Gastroesophageal sphincter (tissue), 3 donors: ENCODE measurements at regions not wholly inside any gene's neighbourhood (a gene's known extent, or its start where the extent isn't known, plus 50 kb on each side); places are given as distances from the start of the nearest gene placed in this dataset.

Experiments used
- EP300 ChIP-seq: sonication (generic); formaldehyde crosslinking; IDR thresholded peaks from one replicate; pipeline ENCODE4 v1.6.1; 2017; ENCODE audit warnings: antibody characterized with exemption, mild to moderate bottlenecking
- POLR2AphosphoS5 ChIP-seq: sonication (generic); formaldehyde crosslinking; IDR thresholded peaks from one replicate; pipeline ENCODE4 v1.6.1; 2017; ENCODE audit warnings: antibody characterized with exemption
- TF ChIP-seq, protein P1 (sequence below), 4 experiments: fragments of 200-600 bp in 2 of 4; fragments of 450-650 bp in 2 of 4; sonication (generic) in 1 of 4; IDR thresholded peaks; one replicate each; pipeline ENCODE4 v1.5.1; 2017 to 2019; ENCODE audit warnings: antibody characterized with exemption in 4 of 4, mild to moderate bottlenecking in 2 of 4, moderate library complexity in 2 of 4

DNA sequence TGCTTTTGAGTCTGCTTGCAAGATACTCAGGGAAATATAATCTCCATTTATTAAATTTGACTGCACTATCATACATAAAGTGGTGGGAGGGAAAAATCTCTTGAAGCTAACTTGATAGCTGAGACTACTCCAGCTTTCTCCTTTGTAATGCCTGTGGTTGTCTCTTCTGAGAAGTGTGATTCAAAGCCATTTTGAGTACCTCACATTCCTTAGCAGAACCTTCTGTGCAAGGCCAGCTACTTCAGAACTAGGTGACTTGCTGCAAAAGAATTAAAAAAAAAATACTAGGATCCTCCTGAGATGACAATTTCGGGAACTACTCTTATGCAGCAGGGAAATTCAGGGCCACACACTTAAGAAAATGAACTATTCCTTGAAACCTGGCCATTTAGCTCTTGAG lies 294.8 kb downstream of the MDFIC start:
- TF ChIP-seq, protein P1, sequence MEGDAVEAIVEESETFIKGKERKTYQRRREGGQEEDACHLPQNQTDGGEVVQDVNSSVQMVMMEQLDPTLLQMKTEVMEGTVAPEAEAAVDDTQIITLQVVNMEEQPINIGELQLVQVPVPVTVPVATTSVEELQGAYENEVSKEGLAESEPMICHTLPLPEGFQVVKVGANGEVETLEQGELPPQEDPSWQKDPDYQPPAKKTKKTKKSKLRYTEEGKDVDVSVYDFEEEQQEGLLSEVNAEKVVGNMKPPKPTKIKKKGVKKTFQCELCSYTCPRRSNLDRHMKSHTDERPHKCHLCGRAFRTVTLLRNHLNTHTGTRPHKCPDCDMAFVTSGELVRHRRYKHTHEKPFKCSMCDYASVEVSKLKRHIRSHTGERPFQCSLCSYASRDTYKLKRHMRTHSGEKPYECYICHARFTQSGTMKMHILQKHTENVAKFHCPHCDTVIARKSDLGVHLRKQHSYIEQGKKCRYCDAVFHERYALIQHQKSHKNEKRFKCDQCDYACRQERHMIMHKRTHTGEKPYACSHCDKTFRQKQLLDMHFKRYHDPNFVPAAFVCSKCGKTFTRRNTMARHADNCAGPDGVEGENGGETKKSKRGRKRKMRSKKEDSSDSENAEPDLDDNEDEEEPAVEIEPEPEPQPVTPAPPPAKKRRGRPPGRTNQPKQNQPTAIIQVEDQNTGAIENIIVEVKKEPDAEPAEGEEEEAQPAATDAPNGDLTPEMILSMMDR (IDR thresholded peaks at IDR 0.05): no peak
- TF ChIP-seq POLR2AphosphoS5 (no peak), EP300 (no peak)
